Natural killer cell (primary cell): ENCODE measurements at regions not wholly inside any gene's neighbourhood (a gene's known extent, or its start where the extent isn't known, plus 50 kb on each side); places are given as distances from the start of the nearest gene placed in this dataset.

Experiments used
- ATAC-seq, 3 donors: fragments of 150-1000 bp in 2 of 3; fragments of 200-7000 bp in 1 of 3; cut with Tn5 transposase; 1 replicate in 1 of 3; 2 replicates in 2 of 3; pipeline ENCODE4 v1.10.0; 2021; ENCODE audit warnings: mild to moderate bottlenecking in 2 of 3, moderate library complexity in 2 of 3
- DNase-seq, 2 donors: peaks; one replicate each; pipeline versions ENCODE4 v3.0.0 to v3.0.0-alpha.2; 2013 to 2021; ENCODE audit warnings: mixed read lengths in 1 of 2
- H3K27ac ChIP-seq: one replicate; pipeline ENCODE4 v1.5.1; 2013; ENCODE audit warnings: mild to moderate bottlenecking, low read length
- H3K27me3 ChIP-seq: one replicate; pipeline ENCODE4 v1.6.1; 2013; ENCODE audit warnings: low read length; ENCODE audit not compliant: control insufficient read depth, insufficient read depth
- H3K36me3 ChIP-seq: one replicate; pipeline ENCODE4 v1.6.1; 2013; ENCODE audit warnings: low read length; ENCODE audit not compliant: control insufficient read depth, insufficient read depth
- H3K4me1 ChIP-seq: one replicate; pipeline ENCODE4 v1.6.1; 2013; ENCODE audit warnings: low read length; ENCODE audit not compliant: control insufficient read depth, insufficient read depth
- H3K4me3 ChIP-seq: one replicate; pipeline ENCODE4 v1.5.1; 2013; ENCODE audit warnings: low read length
- H3K9me3 ChIP-seq: one replicate; pipeline ENCODE4 v1.6.1; 2013; ENCODE audit warnings: low read length; ENCODE audit not compliant: control insufficient read depth, insufficient read depth
- H3K27ac Mint-ChIP-seq, 2 donors: one replicate each; pipeline ENCODE4 v1.8.0; 2022; ENCODE audit warnings: mild to moderate bottlenecking in 2 of 2, mixed read lengths in 2 of 2, moderate library complexity in 1 of 2
- H3K27me3 Mint-ChIP-seq, 2 donors: one replicate each; pipeline ENCODE4 v1.8.0; 2022; ENCODE audit warnings: low read depth in 2 of 2, mixed read lengths in 2 of 2
- H3K36me3 Mint-ChIP-seq: one replicate; pipeline ENCODE4 v1.8.0; 2022; ENCODE audit warnings: mixed read lengths
- H3K4me1 Mint-ChIP-seq, 2 donors: one replicate each; pipeline ENCODE4 v1.8.0; 2022; ENCODE audit warnings: mixed read lengths in 2 of 2
- H3K4me3 Mint-ChIP-seq: one replicate; pipeline ENCODE4 v1.8.0; 2022; ENCODE audit warnings: mild to moderate bottlenecking, moderate library complexity, mixed read lengths
- H3K9me3 Mint-ChIP-seq, 2 donors: one replicate each; pipeline ENCODE4 v1.8.0; 2022; ENCODE audit warnings: mixed read lengths in 2 of 2
- CTCF ChIP-seq: fragments of 200-600 bp; IDR thresholded peaks from one replicate; pipeline ENCODE4 v1.8.0; 2022; ENCODE audit warnings: antibody characterized with exemption
- WGBS: methylation state at CpG from one replicate; pipeline ENCODE4 v1.1.7; 2013; ENCODE audit warnings: missing lambda C conversion rate; ENCODE audit not compliant: insufficient coverage; 5-methylcytosine and 5-hydroxymethylcytosine counted together
- intact Hi-C: fragments of 100-400 bp; cut with micrococcal nuclease; formaldehyde crosslinking; loops from one replicate; pipeline ENCODE4 v1.14.2; 2022

- DNase-seq (no peak), ATAC-seq (no peak)
- H3K36me3 Mint-ChIP-seq = no peaks in the 10 kb centered on the region
- Histone ChIP-seq H3K27me3 (no peaks in the 10 kb centered on the region), H3K4me3 (no peak overlapping the region), H3K36me3 (no peaks in the 10 kb centered on the region), H3K27ac (no peak overlapping the region), H3K9me3 (peaks cover 7% of the 10 kb centered on the region), H3K4me1 (no peaks in the 10 kb centered on the region)
- 87% methylated on average over 6 of the region's 6 CpGs for WGBS
- intact Hi-C loops = no loop called here
- H3K27me3 Mint-ChIP-seq = no peaks in the 10 kb centered on the region
- no peak overlapping the region for H3K4me3 Mint-ChIP-seq
- TF ChIP-seq CTCF = no peak
- H3K27ac Mint-ChIP-seq = no peak overlapping the region
- no peaks in the 10 kb centered on the region for H3K4me1 Mint-ChIP-seq
- H3K9me3 Mint-ChIP-seq = peaks cover 12 to 20% of the 10 kb centered on the region in 2 donors
Observed at GRCh38 chr4:166546009-166546408, 673.0 kb downstream of the TLL1 start.

- intact Hi-C loops = no loop called here
- WGBS = 79% methylated on average over 2 of the region's 2 CpGs
- no peak overlapping the region for H3K4me3 ChIP-seq
- Mint-ChIP-seq H3K27ac (no peak overlapping the region), H3K4me3 (no peak overlapping the region), H3K4me1 (no peaks in the 10 kb centered on the region), H3K27me3 (no peaks in the 10 kb centered on the region), H3K9me3 (peaks cover 11 to 12% of the 10 kb centered on the region in 2 donors), H3K36me3 (no peaks in the 10 kb centered on the region)
- DNase-seq (no peak), ATAC-seq (no peak)
- no peak for TF ChIP-seq CTCF
- no peaks in the 10 kb centered on the region for H3K27me3 ChIP-seq
- H3K4me1 ChIP-seq = no peaks in the 10 kb centered on the region
- no peak overlapping the region for H3K27ac ChIP-seq
- H3K36me3 ChIP-seq = no peaks in the 10 kb centered on the region
- H3K9me3 ChIP-seq = no peaks in the 10 kb centered on the region
Observed at GRCh38 chr4:166577639-166578038, 656.7 kb downstream of the SPOCK3 start.

GRCh38 chr4:166585491-166585890 is 648.8 kb downstream of the SPOCK3 start:
- H3K4me3 Mint-ChIP-seq = no peak overlapping the region
- TF ChIP-seq CTCF = no peak
- H3K36me3 Mint-ChIP-seq = no peaks in the 10 kb centered on the region
- intact Hi-C loops = no loop called here
- Histone ChIP-seq H3K4me3 (no peak overlapping the region), H3K27ac (no peak overlapping the region), H3K36me3 (no peaks in the 10 kb centered on the region), H3K9me3 (no peaks in the 10 kb centered on the region), H3K4me1 (no peaks in the 10 kb centered on the region), H3K27me3 (no peaks in the 10 kb centered on the region)
- peaks cover 6 to 9% of the 10 kb centered on the region in 2 donors for H3K9me3 Mint-ChIP-seq
- H3K4me1 Mint-ChIP-seq = no peaks in the 10 kb centered on the region
- no peak for DNase-seq
- WGBS = 75% methylated on average over 3 of the region's 3 CpGs
- no peak for ATAC-seq
- no peak overlapping the region for H3K27ac Mint-ChIP-seq
- H3K27me3 Mint-ChIP-seq = no peaks in the 10 kb centered on the region

GRCh38 chr4:166594326-166594946 is 639.9 kb downstream of the SPOCK3 start:
- no peaks in the 10 kb centered on the region for H3K4me1 Mint-ChIP-seq
- Histone ChIP-seq H3K4me1 (no peaks in the 10 kb centered on the region), H3K27ac (no peak overlapping the region), H3K36me3 (no peaks in the 10 kb centered on the region), H3K4me3 (no peak overlapping the region), H3K27me3 (no peaks in the 10 kb centered on the region), H3K9me3 (no peaks in the 10 kb centered on the region)
- no CpG with 5 or more reads among the region's 1 CpG for WGBS
- no peak overlapping the region for H3K4me3 Mint-ChIP-seq
- H3K36me3 Mint-ChIP-seq = no peaks in the 10 kb centered on the region
- H3K27ac Mint-ChIP-seq = no peak overlapping the region
- DNase-seq (no peak), ATAC-seq (no peak)
- no peak for TF ChIP-seq CTCF
- H3K27me3 Mint-ChIP-seq = no peaks in the 10 kb centered on the region
- H3K9me3 Mint-ChIP-seq = peaks cover 7 to 15% of the 10 kb centered on the region in 2 donors
- intact Hi-C loops = no loop called here
